K562 (cell line): ENCODE measurements at regions not wholly inside any gene's neighbourhood (a gene's known extent, or its start where the extent isn't known, plus 50 kb on each side); places are given as distances from the start of the nearest gene placed in this dataset.
A peak's percentile ranks its signal among the peaks of the same experiment; 100 is the strongest.

Experiments
- ATAC-seq: fragments of 200-7000 bp; cut with Tn5 transposase; 3 replicates; pipeline ENCODE4 v1.9.1; 2020; ENCODE audit warnings: moderate library complexity
- BruUV-seq: library from RNA; stranded (reverse); fragments of 400-500 nt; replicated peaks from 2 replicates; lab custom pipeline; 2021; lab: Mats Ljungman, UMichigan
- CTCF ChIA-PET: fragments of 300-600 bp; formaldehyde crosslinking; extraction: SDS; loops from one replicate; lab custom pipeline; 2021; ENCODE audit warnings: low intra/inter-chr PET ratio; lab: Yijun Ruan, JAX
- POLR2A ChIA-PET: fragments of 300-600, 350-650 bp; sonication (Branson Sonifier 250); formaldehyde crosslinking; extraction: SDS; loops from one replicate; lab custom pipeline; 2021; ENCODE audit warnings: antibody characterized with exemption, inconsistent platforms; lab: Yijun Ruan, JAX
- DNase-seq, 4 experiments: peaks; one replicate each; pipeline versions ENCODE4 v3.0.0 to v3.0.0-alpha.2; 2011 to 2018; ENCODE audit warnings: low spot score in 3 of 4, mixed read lengths in 3 of 4; ENCODE audit errors: extremely low read depth in 1 of 4
- FAIRE-seq: peaks from 2 replicates; lab custom pipeline; 2011; peaks lifted over from hg19 to GRCh38; lab: Jason Lieb, UNC
- H2AFZ ChIP-seq: 2 replicates; pipeline ENCODE4 v1.6.0; 2011; ENCODE audit warnings: low read depth, low read length, control low read depth, inconsistent platforms
- H3K27ac ChIP-seq: fragments of 200-600 bp; 3 replicates; pipeline ENCODE4 v1.8.0; 2011; ENCODE audit warnings: low read depth, mild to moderate bottlenecking, control low read depth, inconsistent platforms, low read length, moderate library complexity, mixed read lengths; ENCODE audit errors: extremely low read depth
- H3K27me3 ChIP-seq, 2 experiments: fragments of 300-600 bp in 1 of 2; 2 replicates in 1 of 2; 3 replicates in 1 of 2; pipeline versions ENCODE4 v1.6.0 to v1.8.0; 2011; ENCODE audit warnings: inconsistent platforms in 2 of 2, low read length in 2 of 2, mild to moderate bottlenecking in 1 of 2, mixed read lengths in 1 of 2, moderate library complexity in 1 of 2; ENCODE audit not compliant: control insufficient read depth in 2 of 2, insufficient read depth in 2 of 2
- H3K36me3 ChIP-seq: fragments of 300-600 bp; 3 replicates; pipeline ENCODE4 v1.8.0; 2011; ENCODE audit warnings: mild to moderate bottlenecking, low read length, inconsistent platforms; ENCODE audit not compliant: control insufficient read depth, insufficient read depth
- H3K4me1 ChIP-seq, 2 experiments: fragments of 200-600 bp in 1 of 2; replicated peaks in 1 of 2; 2 replicates in 1 of 2; 3 replicates in 1 of 2; pipeline versions ENCODE4 v1.5.1 to v1.8.0; 2011; ENCODE audit warnings: inconsistent platforms in 2 of 2, low read length in 2 of 2, mild to moderate bottlenecking in 1 of 2, mixed read lengths in 1 of 2, moderate library complexity in 1 of 2; ENCODE audit not compliant: control insufficient read depth in 2 of 2, insufficient read depth in 2 of 2
- H3K4me2 ChIP-seq: 2 replicates; pipeline ENCODE4 v1.6.1; 2011; ENCODE audit warnings: low read length, control low read depth, inconsistent platforms, mixed read lengths; ENCODE audit not compliant: insufficient read depth
- H3K4me3 ChIP-seq: fragments of 200-600 bp; sonication (generic), shearing (Covaris generic); 2 replicates; pipeline ENCODE4 v1.5.1; 2016; ENCODE audit warnings: control low read depth, inconsistent platforms
- H3K79me2 ChIP-seq: fragments of 200-600 bp; 3 replicates; pipeline ENCODE4 v1.8.0; 2011; ENCODE audit warnings: low read length, inconsistent platforms; ENCODE audit not compliant: control insufficient read depth, insufficient read depth
- H3K9ac ChIP-seq, 2 experiments: 2 replicates each; pipeline versions ENCODE4 v1.6.0 to v1.6.1; 2011; ENCODE audit warnings: low read depth in 2 of 2, low read length in 2 of 2, control low read depth in 1 of 2, inconsistent platforms in 1 of 2, mild to moderate bottlenecking in 1 of 2, mixed read lengths in 1 of 2; ENCODE audit not compliant: insufficient read depth in 1 of 2
- H3K9me1 ChIP-seq: one replicate; pipeline ENCODE4 v1.6.0; 2011; ENCODE audit warnings: inconsistent platforms, mild to moderate bottlenecking, low read length, moderate library complexity; ENCODE audit not compliant: control insufficient read depth, insufficient read depth
- H3K9me3 ChIP-seq: replicated peaks from 2 replicates; pipeline ENCODE4 v1.5.1; 2011; ENCODE audit warnings: low read depth, low read length, inconsistent platforms; ENCODE audit not compliant: control insufficient read depth, insufficient read depth
- H4K20me1 ChIP-seq: replicated peaks from 2 replicates; pipeline ENCODE4 v1.6.1; 2011; ENCODE audit warnings: low read length, inconsistent platforms, mixed read lengths; ENCODE audit not compliant: control insufficient read depth, insufficient read depth
- BRCA1 ChIP-seq, 2 experiments: fragments of 450-650 bp in 1 of 2; sonication (generic) in 1 of 2; formaldehyde crosslinking in 1 of 2; IDR thresholded peaks; 2 replicates each; pipeline versions ENCODE4 v1.5.0 to v1.6.1; 2017 to 2020; ENCODE audit warnings: mild to moderate bottlenecking in 1 of 2, missing genetic modification reagents in 1 of 2
- BRF2 ChIP-seq: IDR thresholded peaks from 3 replicates; pipeline ENCODE4 v1.6.1; 2011; ENCODE audit warnings: borderline replicate concordance, mild to moderate bottlenecking; ENCODE audit not compliant: insufficient read length, insufficient read depth
- E2F3 ChIP-seq: fragments of 250-450 bp; sonication (Bioruptor Pico); IDR thresholded peaks from 2 replicates; pipeline ENCODE4 v1.4.0; 2020; ENCODE audit warnings: mild to moderate bottlenecking
- HDAC3 ChIP-seq: fragments of 450-650 bp; IDR thresholded peaks from 2 replicates; pipeline ENCODE4 v1.6.1; 2018; ENCODE audit warnings: borderline replicate concordance, mild to moderate bottlenecking, moderate library complexity; ENCODE audit not compliant: partially characterized antibody
- REST ChIP-seq, 2 experiments: fragments of 450-650 bp; formaldehyde crosslinking in 1 of 2; IDR thresholded peaks; 2 replicates each; pipeline versions ENCODE4 v1.4.0 to v1.6.1; 2014 to 2020; ENCODE audit warnings: mild to moderate bottlenecking in 2 of 2, borderline replicate concordance in 1 of 2, low read depth in 1 of 2
- ZC3H11A ChIP-seq: IDR thresholded peaks from 2 replicates; pipeline ENCODE4 v1.6.1; 2012; ENCODE audit warnings: low read depth, low read length, improper control_type of control experiment
- ZKSCAN1 ChIP-seq: fragments of 150-350 bp; IDR thresholded peaks from 2 replicates; pipeline ENCODE4 v1.6.1; 2016; ENCODE audit warnings: low read depth, low read length
- ZNF449 ChIP-seq: fragments of 250-450 bp; sonication (Bioruptor Pico); IDR thresholded peaks from 2 replicates; pipeline ENCODE4 v1.8.0; 2022; ENCODE audit warnings: moderate library complexity, mild to moderate bottlenecking, inconsistent platforms
- ZNF707 ChIP-seq: fragments of 250-450 bp; sonication (Bioruptor Pico); conservative IDR thresholded peaks from 2 replicates; pipeline ENCODE4 v1.8.0; 2022; ENCODE audit warnings: inconsistent platforms, mild to moderate bottlenecking, moderate library complexity
- WGBS: fragments of 100-300 bp; shearing (Covaris generic); methylation state at CpG from one replicate; pipeline ENCODE4 v1.1.6; 2016; ENCODE audit warnings: low coverage, mixed read lengths; ENCODE audit not compliant: insufficient coverage; ENCODE audit errors: missing lambda C conversion rate; 5-methylcytosine and 5-hydroxymethylcytosine counted together
- in situ Hi-C: fragments of 300-500 bp; cut with MboI; formaldehyde crosslinking; loops from 4 replicates; pipeline ENCODE4 v1.15.0; 2018; ENCODE audit warnings: inconsistent platforms, mixed read lengths
- intact Hi-C: fragments of 100-400 bp; cut with micrococcal nuclease; formaldehyde crosslinking; loops from 2 replicates; pipeline ENCODE4 v1.14.2; 2022

- Histone ChIP-seq H4K20me1 (no peaks in the 10 kb centered on the region), H3K4me3 (no peak overlapping the region), H2AFZ (no peak overlapping the region), H3K9me1 (no peaks in the 10 kb centered on the region), H3K27me3 (no peaks in the 10 kb centered on the region), H3K4me1 (no peaks in the 10 kb centered on the region), H3K79me2 (no peaks in the 10 kb centered on the region), H3K9ac (no peak overlapping the region), H3K9me3 (no peaks in the 10 kb centered on the region; the same call in 1 of the 2 replicates), H3K36me3 (no peaks in the 10 kb centered on the region), H3K4me2 (no peak overlapping the region), H3K27ac (no peak overlapping the region)
- ChIA-PET CTCF (no interaction called here), POLR2A (no interaction called here)
- FAIRE-seq, result no peak
- no TSS peak for BruUV-seq
- ATAC-seq, result no peak
- no peak for TF ChIP-seq BRCA1 (IDR thresholded peaks at IDR 0.05)
- no peak for TF ChIP-seq BRCA1 (CRISPR knock-in tag; IDR thresholded peaks at IDR 0.05)
- TF ChIP-seq ZKSCAN1, result no peak
- no peak for TF ChIP-seq E2F3 (CRISPR knock-in tag)
- TF ChIP-seq REST (IDR thresholded peaks at IDR 0.05; ENCODE audit: borderline replicate concordance), result peak; percentile 42
- TF ChIP-seq REST (CRISPR knock-in tag; IDR thresholded peaks at IDR 0.05; ENCODE audit: low read depth), result no peak
- no peak for TF ChIP-seq ZC3H11A
- no peak for TF ChIP-seq HDAC3
- TF ChIP-seq ZNF449 (CRISPR knock-in tag), result no peak
- TF ChIP-seq ZNF707 (CRISPR knock-in tag), result no peak
- TF ChIP-seq BRF2, result no peak
- 0% methylated on average over 1 of the region's 1 CpG for WGBS
- in situ Hi-C loops, result no loop called here
- intact Hi-C loops, result no loop called here
- DNase-seq, result no peak
Measured at GRCh38 chr1:98119796-98120195, 199.0 kb upstream of the DPYD start.
